NCI-H1694 (cell line): ENCODE measurements at regions not wholly inside any gene's neighbourhood (a gene's known extent, or its start where the extent isn't known, plus 50 kb on each side); places are given as distances from the start of the nearest gene placed in this dataset.
"Not testable (repeated sequence)": the region's sequence is repeated elsewhere in the genome, so short reads cannot be mapped to it uniquely, and the experiment has no call there.

Source experiments
- DNase-seq: peaks from one replicate; lab custom pipeline; 2025; lab: John Stamatoyannopoulos, UW

DNA sequence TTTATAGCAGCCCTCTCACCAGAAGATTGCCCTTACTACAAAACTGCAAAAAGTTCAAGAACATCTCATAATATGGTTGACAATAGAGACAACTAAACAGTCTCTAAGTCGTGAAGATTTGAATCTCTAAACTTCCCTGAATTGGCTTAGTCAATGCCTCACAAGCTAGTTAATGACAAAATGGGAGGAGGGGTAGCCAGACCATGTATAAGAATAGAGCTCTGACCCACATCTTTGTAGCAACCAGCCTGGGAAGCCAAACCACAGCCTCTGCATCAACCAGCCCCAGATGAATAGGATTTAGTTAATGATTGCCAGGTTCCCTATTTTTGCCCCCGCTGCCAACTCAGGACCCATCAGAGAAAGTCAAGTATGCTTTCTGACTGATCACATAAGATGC lies 1265.9 kb upstream of the PCDH10 start:
- DNase-seq = not testable (repeated sequence)

DNA sequence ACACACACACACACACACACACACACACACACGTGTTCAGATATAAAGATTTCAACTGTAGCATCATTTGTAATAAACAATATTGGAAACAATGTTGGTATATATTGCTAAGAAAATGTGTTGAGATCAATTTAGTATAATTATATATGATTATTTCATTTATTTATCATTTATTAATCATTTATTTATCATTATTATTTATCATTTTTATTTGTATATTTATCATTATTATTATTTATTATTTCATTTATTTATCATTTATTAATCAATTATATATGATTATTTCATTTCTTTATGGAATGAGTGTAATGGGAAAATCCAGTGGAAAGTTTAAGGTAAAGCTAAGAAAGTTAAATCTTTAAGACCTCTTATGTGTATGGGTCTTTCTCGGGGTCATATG lies 1223.4 kb upstream of the PCDH10 start:
- DNase-seq = not testable (repeated sequence)

DNA sequence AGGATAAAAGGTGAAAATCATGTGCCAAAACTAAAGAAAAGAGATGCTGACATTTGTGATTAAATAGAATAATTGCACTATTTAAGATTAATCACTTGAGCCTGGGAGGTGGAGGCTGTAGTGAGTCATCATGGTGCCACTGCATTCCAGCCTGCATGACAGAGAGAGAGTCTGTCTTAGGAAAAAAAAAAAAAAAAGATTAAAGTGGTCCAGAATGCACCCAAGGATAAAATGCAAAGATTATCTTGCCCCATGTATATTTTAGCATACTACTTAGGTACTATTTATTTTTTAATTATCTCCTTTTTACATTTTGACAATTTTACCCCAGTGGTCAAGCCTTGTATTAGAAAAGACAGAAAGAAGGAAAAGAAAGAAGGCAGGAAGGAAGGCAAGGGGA lies 1181.4 kb upstream of the PCDH10 start:
- not testable (repeated sequence) for DNase-seq

DNA sequence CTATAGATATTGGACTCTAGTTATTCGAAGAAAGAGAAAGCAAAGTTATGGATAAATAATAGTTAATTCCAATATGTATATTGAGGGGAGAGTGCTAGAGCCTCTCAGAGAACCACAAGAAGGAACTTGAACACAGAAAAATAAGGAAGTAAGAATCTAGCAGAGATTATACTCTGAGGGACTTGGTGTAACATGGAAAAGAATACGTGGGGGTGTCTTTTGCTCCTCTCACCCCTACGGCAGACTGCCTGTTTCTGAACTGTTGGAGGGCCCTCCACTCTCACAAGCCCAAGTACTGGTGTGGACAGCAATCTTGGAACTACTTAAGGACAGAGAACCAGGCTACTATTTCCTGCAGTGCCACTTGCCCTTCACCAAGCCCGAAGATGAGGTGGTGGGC lies 1174.4 kb upstream of the PCDH10 start:
- no peak for DNase-seq

DNA sequence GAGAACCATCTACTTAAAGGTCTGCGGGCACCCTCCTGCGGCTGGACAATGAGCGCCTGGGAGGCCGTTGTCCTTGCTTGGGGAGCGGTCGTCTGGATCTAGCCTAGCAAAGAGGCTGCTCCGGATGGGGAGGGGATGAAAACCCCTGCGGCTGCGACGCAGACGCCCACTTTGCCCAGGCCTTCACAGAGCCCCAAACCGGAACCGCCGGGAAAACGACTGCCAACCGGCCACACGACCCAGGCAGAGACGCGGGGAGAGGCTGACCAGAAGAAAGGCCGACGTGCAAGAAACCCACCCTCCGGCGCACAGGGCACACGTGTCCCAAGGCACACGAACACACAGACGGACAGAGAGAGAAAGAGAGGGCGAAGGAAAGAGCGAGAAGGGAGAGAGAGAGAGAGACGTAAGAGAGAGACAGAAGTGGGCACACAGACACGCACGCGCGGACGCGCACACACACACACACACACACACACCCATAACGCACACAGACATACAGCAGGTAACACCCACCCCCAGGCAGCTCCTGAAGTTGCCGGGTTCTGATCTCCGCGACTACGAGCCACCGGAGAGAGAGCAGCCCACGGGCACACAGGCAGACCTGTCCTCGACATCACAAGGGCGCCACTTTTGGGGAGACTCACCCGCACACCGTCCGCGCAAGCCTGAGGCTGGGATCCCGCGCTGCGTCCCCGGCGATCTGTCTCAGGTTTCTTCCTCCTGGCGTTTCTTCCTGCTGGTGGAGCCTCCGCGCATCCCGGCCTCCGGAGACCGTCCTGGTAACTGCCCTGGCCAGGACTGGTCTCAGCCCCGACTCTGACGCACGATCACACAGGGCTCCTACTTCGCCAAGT lies 1173.6 kb upstream of the PCDH10 start:
- not testable (repeated sequence) for DNase-seq

DNA sequence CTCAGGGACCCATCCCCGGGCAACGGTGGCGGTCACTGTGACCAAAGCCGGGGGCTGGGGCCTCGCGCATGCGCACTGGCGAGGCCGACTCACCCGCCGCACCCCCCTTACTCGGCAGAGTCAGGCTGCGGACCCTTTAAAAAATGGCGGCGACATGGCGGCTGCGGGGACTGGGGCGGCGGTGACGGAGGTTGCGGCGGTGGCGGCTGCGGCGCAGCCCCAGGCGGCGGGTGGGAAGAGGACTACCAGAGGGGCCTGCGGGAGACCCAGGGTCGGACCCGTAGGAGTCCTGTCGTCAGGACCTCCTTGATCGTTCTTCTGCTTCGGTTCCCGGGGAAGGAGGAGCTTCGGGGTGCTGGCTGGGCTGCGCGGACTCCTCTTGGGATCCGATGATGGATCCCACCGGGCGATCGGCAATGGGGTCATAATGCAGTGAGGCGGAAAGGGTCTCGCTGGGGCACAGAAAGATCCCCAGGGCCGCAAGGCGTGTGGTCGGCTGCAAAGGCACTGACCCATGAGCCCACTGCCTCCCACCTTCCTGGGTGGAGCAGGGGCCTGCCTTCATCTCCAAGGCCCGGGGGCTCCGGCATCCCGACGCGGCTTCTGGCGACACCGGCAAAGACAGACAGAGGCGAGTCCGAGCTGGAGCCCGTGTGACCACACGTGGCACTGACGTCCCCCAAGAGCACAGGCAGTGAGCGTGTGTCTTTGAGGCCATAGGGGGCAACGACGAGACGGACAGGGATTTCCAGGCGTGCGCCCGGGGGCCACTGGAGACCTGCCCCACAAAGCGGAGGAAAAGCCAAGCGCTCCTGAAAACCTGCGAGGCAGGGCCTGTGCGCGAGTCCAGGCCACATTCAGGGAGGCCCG lies 1172.7 kb upstream of the PCDH10 start:
- DNase-seq = not testable (repeated sequence)

DNA sequence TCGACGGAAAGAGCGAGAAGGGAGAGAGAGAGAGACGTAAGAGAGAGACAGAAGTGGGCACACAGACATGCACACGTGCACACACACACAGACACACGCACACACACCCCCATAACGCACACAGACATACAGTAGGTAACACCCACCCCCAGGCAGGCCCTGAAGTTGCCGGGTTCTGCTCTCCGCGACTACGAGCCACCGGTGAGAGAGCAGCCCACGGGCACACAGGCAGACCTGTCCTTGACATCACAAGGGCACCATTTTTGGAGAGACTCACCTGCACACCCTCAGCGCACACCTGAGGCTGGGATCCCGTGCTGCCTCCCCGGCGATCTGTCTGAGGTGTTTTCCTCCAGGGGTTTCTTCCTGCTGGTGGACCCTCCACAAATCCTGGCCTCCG lies 1171.0 kb upstream of the PCDH10 start:
- no peak for DNase-seq

DNA sequence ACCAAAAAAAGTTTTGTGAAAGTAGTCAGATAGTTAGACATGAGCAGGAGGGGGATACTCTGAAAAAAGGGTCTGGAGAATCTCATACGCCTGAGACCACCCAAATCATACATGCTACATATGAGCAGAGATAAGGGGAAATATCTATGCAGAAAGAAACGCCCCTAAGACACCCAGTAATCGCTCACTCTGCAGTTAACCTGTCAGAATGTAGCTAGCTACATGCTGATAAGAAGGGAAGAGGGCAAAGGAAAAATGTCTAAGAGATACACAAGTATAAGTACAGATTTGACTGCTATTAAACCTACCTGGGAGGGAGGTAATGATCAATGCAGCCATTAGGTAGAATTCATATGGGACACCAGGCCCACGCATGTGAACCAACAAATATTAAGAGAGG lies 1159.5 kb upstream of the PCDH10 start:
- no peak for DNase-seq

DNA sequence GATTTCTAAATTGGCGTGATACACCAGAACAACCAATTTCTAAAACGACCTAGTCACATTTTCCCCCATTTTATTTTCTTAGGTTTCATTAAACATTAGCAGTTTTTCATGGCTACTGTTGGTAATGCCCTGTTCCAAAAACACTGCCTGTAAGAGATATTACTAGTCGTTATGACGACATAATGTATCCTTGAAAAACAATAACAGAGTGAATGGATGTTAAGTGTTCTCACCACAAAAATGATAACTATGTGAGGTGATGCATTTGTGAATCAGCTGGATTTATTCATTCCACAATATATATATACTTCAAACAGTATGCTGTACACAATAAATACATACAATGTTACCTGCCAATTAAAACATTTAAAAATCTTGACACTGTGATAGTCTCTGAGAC lies 1147.6 kb upstream of the PCDH10 start:
- no peak for DNase-seq

DNA sequence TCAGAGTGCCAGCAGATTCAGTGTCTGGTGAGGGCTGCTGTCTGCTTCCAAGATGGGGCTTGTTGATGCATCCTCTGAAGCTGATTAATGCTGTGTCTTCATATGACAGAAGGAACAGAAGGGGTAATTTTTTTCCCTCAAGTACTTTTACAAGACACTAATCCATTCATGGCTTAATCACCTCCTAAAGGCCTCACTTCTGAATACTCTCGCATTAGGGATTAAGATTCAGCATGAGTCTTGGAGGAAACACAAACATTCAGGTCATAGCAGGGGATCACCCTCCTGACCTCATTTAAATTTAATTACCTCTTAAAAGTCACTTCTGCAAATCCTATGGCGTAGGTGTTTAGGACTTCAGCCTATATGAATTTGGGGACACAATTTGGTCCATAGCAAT lies 1145.5 kb upstream of the PCDH10 start:
- no peak for DNase-seq

DNA sequence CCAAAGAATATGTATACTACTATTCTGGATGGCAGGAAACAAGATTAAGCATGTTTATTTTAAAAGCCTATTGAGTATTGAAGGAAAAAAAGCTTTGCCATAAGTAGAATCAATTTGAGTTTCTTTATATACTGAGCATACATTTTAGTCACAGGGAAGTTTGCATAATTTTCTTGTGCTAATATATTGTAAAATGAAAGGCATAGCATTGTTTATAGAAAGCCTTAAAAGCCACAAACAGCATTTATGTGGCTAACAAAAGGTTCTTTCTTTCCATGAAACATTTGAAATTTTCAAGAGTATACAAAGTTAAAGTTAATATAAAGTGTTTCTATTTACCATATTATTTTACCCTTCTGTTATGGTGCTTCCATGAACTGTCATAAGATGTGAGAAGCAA lies 1133.8 kb upstream of the PCDH10 start:
- DNase-seq = no peak

DNA sequence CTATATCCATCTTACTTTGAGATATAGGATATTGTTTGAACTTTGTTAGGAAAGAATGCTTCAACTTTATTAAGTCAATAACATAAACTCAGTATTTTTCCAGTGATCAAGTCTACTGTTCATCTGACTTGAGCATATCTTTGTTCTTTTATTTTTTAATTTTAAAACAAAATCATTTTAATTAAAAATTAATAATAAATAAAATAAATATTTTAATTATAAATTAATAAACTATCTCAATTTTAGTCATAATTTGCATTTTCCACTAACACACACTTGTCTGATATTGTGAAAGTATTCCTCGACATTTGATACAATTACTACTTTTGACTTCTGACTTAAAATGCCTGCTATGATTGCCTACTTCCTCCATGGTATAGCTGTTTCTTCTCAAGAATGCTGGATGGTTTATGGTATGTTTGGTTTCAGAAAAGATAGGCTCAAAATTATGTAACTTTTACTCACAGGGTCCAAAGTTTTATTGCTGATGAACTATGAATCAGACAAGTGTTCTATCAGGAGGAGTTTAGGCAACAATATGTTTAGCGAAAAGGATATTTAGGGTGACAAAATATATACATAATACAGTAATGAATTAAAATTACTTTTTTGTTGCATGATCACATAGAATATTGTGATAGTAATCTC lies 1132.3 kb upstream of the PCDH10 start:
- DNase-seq = no peak

DNA sequence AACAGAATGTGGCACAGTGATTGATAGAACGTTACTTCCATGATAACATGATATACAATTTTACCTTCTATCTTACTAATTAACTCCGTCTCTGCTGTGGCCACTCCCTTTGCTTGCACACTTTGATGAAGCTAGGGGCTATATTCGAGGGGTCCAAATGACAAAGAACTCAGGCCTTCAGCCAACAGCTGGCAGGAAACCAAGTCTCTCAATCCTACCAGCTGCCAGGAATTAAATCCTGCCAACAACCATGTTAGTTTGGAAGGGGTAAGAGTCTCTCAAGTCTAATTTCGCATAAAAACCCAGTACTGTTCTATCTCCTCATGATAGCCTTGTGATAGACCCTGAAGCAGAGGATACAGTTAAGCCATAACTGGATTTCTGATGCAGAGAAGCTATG lies 1122.9 kb upstream of the PCDH10 start:
- peak; percentile 58 for DNase-seq

DNA sequence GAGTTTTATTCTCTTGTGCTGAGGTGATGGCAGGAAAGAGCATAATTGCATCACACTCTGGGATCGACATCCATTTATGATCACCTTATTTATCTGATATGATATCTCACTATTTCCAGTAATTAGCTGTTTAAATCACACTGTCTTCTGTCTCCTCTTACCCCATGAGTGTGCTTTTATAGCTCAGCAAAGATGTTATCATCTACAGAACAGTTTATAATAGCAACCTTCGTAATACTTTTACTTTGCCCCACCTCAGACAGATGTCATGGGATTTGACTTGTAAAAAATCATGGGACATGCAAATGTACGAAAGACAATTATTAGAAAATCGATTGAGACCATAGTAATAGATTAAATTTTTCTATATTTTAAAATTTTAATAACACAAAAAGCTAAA lies 1122.3 kb upstream of the PCDH10 start:
- no peak for DNase-seq

DNA sequence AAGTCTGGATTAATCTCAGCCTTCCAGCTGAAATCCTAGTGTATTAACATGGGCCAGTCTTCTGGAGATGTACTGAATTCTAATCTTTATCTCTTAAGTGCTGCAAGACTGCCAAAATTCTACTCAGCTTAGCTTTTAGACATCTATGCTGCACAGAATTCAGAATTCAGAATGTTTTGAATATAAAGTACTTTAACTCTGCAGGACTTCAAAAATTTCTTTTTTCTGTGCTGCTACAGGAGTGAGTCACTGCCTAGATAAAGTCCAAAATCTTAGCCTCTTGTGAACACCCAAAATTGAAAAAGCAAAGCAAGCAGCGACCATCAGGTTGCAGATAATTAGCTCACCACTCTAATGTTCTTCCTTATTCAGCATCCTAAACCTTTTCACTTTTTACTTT lies 1092.6 kb upstream of the PCDH10 start:
- DNase-seq = no peak

DNA sequence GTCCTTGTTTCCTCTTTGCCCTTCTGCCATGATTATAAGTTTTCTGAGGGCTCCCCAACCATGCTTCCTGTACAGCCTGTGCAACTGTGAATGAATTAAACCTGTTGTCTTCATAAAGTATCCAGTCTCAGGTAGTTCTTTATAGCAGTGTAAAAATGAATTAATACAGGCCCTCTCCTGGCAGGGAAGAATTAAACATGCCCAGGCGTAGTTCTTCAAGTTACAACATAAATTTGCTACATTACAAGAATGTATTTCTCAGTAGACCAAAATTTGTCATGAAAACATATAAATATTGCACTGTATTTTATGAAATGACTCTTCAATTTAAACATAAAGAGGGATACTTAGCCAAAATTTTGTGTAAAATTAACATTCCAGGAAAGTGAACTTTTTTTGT lies 1089.9 kb upstream of the PCDH10 start:
- no peak for DNase-seq

DNA sequence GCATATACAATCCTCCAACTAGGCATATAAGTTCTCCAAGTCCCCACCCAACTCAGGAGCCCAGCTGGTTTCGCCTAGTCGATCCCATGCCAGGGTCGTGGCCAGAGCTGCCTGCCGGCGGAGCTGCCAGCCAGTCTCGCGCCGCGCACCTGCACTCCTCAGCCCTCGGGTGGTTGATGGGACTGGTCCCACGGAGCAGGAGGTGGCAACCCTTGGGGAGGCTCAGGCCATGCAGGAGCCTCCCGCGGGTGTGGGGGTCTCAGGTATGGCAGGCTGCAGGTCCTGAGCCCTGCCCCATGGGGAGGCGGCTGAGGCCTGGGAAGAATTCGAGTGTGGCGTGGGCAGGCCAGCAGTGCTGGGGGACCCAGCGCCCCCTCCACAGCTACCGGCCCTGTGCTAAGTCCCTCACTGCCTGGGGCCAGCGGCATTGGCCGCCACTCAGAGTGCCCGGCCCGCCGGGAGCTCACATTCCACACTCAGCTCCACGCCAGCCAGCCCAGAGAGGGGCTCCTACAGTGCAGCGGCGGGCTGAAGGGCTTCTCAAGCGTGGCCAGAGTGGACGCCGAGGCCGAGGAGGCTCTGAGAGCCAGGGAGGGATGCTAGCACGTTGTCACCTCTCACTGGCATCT lies 1086.4 kb upstream of the PCDH10 start:
- no peak for DNase-seq

DNA sequence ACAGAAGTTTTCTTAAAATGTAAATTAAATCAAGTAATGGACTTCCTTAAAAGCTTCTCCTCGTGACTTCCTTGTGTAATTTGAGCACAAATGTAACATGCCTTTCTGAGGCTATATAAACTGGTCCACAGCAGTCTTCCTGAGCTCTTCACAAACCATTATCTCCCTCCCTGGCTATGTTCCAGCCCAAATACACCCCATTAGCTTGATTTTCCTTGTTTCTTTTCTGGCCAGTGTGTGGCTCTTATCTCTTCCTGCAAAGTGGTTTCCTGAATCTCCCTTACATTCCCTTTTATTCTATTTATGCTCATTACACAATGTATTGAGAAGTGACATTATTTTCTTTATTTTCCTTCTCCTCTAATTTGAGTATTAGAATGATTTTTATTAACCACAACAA lies 1085.3 kb upstream of the PCDH10 start:
- no peak for DNase-seq

DNA sequence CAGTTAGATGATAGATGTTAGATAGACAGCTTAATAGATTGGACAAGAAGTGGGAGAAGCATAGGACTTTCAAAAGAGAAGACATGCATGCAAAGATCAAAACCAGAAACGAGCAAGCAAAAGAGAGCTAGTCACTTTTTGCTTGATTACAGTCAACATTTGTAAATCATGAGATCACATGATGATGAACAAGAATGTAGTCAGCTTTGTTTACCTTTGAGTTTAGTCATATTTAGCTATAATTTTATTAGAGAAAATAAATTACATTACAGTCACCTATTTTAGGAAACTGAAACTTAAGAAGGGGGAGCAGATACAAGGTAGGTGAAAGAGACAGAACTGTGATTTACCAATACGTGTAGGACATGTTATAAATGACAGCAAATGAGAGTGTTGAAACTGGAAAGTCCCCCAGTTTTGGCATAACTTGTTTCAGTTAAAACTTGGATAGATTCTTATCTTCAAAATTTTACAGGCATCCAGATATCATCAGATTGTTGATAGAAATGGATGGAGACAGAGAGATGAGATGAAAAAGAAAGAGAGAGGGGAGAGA lies 1083.1 kb upstream of the PCDH10 start:
- no peak for DNase-seq

DNA sequence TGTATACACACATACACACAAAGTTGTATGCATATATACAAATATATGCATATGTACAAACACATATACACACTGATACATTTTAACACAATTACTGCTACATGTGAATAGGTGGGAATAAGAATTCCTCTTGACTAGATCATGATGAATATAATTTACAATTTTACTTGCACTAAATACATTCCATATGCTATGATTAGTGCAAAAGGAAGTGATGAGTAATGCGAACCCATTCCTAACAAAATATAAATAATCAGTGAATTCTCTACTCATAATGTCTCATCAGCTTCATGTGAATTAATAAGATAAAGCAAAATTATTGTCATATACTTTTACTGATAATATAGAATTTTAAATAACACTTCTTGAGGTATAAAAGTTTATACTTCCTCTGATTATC lies 1077.3 kb upstream of the PCDH10 start:
- DNase-seq = no peak

DNA sequence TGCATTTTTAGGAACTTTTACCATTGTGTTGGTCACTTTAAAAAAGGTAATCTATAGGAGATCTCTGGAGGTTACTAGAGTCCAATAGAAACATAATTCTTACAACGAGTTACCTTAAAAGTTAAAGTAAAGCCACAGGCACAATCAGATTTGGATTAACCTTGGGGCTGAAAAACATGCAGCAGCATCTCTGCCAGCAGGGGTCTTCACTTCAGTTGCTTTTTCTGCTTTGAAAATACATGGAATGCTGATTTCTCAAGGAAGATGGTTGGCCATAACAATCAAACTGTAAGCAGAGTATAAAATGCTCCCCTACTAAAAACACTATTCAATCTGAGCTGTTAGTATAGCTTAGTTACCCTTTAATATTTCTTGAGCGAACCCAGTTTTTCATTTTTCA lies 1072.3 kb upstream of the PCDH10 start:
- no peak for DNase-seq

DNA sequence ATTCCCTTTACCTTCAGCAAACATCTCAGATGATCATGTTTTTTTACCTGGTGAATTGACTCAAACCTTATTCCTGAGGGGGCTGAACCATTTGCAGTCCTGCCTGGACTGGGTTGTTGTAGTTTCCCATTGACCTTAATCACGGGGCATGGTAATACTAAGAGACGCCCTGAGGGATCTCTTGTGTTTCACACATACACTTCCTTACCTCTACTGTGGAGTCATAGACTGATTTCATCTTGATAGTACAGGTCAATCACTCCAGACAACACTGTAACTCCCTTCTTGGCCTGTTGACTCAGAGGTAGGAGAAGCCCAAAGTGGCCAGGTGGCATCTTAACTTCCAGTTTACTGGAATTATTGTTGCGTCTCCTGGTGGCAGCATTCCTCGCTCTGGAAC lies 1064.0 kb upstream of the PCDH10 start:
- DNase-seq = no peak
